CD4-positive, alpha-beta T cell (primary cell): ENCODE measurements at regions not wholly inside any gene's neighbourhood (a gene's known extent, or its start where the extent isn't known, plus 50 kb on each side); places are given as distances from the start of the nearest gene placed in this dataset.

Experiments used
- ATAC-seq: fragments of 200-7000 bp; cut with Tn5 transposase; one replicate; pipeline ENCODE4 v1.10.0; 2022; ENCODE audit warnings: mild to moderate bottlenecking; ENCODE audit not compliant: poor library complexity
- CTCF ChIA-PET: fragments of 350-600 bp; sonication (Branson Sonifier 250); formaldehyde crosslinking; loops from one replicate; lab custom pipeline; 2021; ENCODE audit warnings: antibody characterized with exemption, inconsistent platforms; lab: Charles Lee
- POLR2A ChIA-PET: fragments of 350-600 bp; sonication (Branson Sonifier 250); formaldehyde crosslinking; loops from one replicate; lab custom pipeline; 2021; ENCODE audit warnings: antibody characterized with exemption, inconsistent platforms; lab: Charles Lee
- DNase-seq, 14 experiments: peaks; one replicate each; pipeline ENCODE4 v3.0.0-alpha.2; 2013 to 2020; ENCODE audit warnings: mixed read lengths in 2 of 14
- H3K27ac ChIP-seq, 2 donors: one replicate each; pipeline versions ENCODE4 v1.5.1 to v1.7.0; 2013; ENCODE audit warnings: low read length in 2 of 2, low read depth in 1 of 2, mild to moderate bottlenecking in 1 of 2
- H3K27me3 ChIP-seq, 2 experiments: 1 replicate in 1 of 2; 2 replicates in 1 of 2; pipeline versions ENCODE4 v1.6.1 to v1.7.0; 2013; ENCODE audit warnings: low read length in 2 of 2, control low read depth in 1 of 2, mild to moderate bottlenecking in 1 of 2, moderate library complexity in 1 of 2; ENCODE audit not compliant: insufficient read depth in 2 of 2, control insufficient read depth in 1 of 2
- H3K36me3 ChIP-seq: one replicate; pipeline ENCODE4 v1.6.1; 2013; ENCODE audit warnings: low read length, control low read depth; ENCODE audit not compliant: insufficient read depth
- H3K4me1 ChIP-seq: one replicate; pipeline ENCODE4 v1.6.1; 2013; ENCODE audit warnings: low read length, control low read depth; ENCODE audit not compliant: insufficient read depth
- H3K4me3 ChIP-seq: one replicate; pipeline ENCODE4 v1.5.1; 2013; ENCODE audit warnings: mild to moderate bottlenecking, low read length, moderate library complexity
- H3K9me3 ChIP-seq, 2 experiments: 1 replicate in 1 of 2; 2 replicates in 1 of 2; pipeline versions ENCODE4 v1.6.1 to v1.7.0; 2013; ENCODE audit warnings: low read length in 2 of 2, mild to moderate bottlenecking in 2 of 2, control low read depth in 1 of 2, moderate library complexity in 1 of 2; ENCODE audit not compliant: control insufficient read depth in 1 of 2, insufficient read depth in 1 of 2
- H3K27ac Mint-ChIP-seq: one replicate; pipeline ENCODE4 v1.8.0; 2020; ENCODE audit warnings: mixed read lengths
- H3K27me3 Mint-ChIP-seq: one replicate; pipeline ENCODE4 v1.8.0; 2021; ENCODE audit warnings: mixed read lengths
- H3K36me3 Mint-ChIP-seq: one replicate; pipeline ENCODE4 v1.8.0; 2021; ENCODE audit warnings: low read depth, mixed read lengths
- H3K4me1 Mint-ChIP-seq: one replicate; pipeline ENCODE4 v1.8.0; 2021; ENCODE audit warnings: low read depth, mixed read lengths
- H3K4me3 Mint-ChIP-seq: one replicate; pipeline ENCODE4 v1.8.0; 2020; ENCODE audit warnings: mild to moderate bottlenecking, mixed read lengths
- H3K9me3 Mint-ChIP-seq: one replicate; pipeline ENCODE4 v1.8.0; 2020; ENCODE audit warnings: mixed read lengths
- intact Hi-C, 2 experiments: fragments of 100-400 bp; cut with DNase I in 1 of 2; cut with micrococcal nuclease in 1 of 2; formaldehyde crosslinking; loops; one replicate each; pipeline versions ENCODE4 v1.15.1 to v1.9.0; 2023 to 2025; cut with DNase I, micrococcal nuclease
- TF ChIP-seq, protein P1 (sequence below): fragments of 200-600 bp; IDR thresholded peaks from one replicate; pipeline ENCODE4 v1.8.0; 2022; ENCODE audit warnings: antibody characterized with exemption, mild to moderate bottlenecking

DNA sequence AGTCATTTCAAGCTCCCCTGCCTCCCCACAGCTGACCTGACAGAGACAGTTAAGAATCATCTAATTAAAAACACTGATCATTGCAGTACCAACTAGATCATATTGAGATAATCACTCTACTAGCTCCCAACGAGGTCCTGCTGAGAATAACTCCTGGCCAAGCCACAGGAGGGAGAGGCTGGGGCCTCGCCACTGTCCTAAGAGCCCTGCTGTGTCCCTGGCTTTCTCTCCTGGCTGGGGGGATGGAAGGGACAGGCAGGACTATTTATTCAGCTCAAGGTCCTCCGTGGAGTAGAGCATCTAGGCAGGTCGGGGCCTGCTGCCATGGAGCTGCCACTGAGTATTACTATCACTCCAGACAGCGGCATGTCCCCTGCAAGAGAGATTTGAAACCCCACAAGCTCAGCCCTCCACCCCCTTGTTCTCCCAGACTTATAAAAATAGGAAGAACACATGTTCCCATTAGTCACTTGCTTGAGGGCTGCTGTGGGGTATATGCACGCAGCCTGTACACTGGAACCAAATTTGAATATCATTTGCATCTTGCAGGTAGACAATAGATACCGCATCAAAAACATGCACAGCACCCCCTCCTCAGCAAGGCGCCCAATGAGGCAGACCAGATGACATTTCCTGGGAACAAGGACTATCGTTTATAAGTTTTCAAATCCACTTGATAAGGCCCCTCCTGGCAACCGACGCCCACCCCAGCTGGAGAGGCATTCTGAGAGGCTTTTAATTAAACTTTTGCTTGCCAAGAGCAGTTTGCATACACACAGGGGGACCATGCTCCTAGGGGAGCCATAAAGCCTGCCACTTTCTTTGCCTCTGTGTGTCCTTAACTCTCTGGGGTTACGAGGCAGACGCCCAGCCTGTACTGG is 385.2 kb upstream of the ZFHX3 start:
- Histone ChIP-seq H3K4me3 (no peak overlapping the region), H3K27me3 (no peaks in the 10 kb centered on the region), H3K27ac (no peak overlapping the region), H3K36me3 (no peaks in the 10 kb centered on the region), H3K4me1 (no peaks in the 10 kb centered on the region), H3K9me3 (peaks cover 0 to 24% of the 10 kb centered on the region in 2 experiments)
- Mint-ChIP-seq H3K27ac (no peak overlapping the region), H3K36me3 (no peaks in the 10 kb centered on the region), H3K9me3 (no peaks in the 10 kb centered on the region), H3K27me3 (no peaks in the 10 kb centered on the region), H3K4me1 (no peaks in the 10 kb centered on the region), H3K4me3 (no peak overlapping the region)
- ChIA-PET POLR2A (no interaction called here), CTCF (no interaction called here)
- DNase-seq: no peak
- TF ChIP-seq, protein P1, sequence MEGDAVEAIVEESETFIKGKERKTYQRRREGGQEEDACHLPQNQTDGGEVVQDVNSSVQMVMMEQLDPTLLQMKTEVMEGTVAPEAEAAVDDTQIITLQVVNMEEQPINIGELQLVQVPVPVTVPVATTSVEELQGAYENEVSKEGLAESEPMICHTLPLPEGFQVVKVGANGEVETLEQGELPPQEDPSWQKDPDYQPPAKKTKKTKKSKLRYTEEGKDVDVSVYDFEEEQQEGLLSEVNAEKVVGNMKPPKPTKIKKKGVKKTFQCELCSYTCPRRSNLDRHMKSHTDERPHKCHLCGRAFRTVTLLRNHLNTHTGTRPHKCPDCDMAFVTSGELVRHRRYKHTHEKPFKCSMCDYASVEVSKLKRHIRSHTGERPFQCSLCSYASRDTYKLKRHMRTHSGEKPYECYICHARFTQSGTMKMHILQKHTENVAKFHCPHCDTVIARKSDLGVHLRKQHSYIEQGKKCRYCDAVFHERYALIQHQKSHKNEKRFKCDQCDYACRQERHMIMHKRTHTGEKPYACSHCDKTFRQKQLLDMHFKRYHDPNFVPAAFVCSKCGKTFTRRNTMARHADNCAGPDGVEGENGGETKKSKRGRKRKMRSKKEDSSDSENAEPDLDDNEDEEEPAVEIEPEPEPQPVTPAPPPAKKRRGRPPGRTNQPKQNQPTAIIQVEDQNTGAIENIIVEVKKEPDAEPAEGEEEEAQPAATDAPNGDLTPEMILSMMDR: no peak
- no peak for ATAC-seq
- intact Hi-C loops: no loop called here

DNA sequence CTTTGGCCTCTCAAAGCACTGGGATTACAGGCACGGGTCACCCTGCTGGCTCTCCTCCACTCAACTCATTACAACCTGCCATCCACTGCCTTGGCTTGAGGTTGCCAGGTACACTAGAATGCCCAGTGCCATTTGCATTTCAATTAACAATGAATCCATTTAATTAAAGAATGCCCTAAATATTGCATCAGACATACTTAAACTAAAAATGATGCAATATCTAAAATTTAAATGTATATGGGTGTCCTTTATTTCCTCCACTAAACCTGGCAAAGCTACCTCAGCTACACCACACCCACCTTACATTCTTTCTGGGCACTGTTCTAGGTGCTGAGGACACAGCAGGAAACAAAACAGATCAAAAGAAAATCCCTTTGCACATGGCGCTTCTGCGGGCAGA is 382.2 kb upstream of the ZFHX3 start:
- no peak for ATAC-seq
- H3K27me3 Mint-ChIP-seq: no peaks in the 10 kb centered on the region
- H3K4me1 Mint-ChIP-seq: no peaks in the 10 kb centered on the region
- intact Hi-C loops: no loop called here
- DNase-seq: no peak
- Histone ChIP-seq H3K27me3 (no peaks in the 10 kb centered on the region), H3K4me3 (no peak overlapping the region), H3K4me1 (no peaks in the 10 kb centered on the region), H3K36me3 (no peaks in the 10 kb centered on the region), H3K27ac (no peak overlapping the region), H3K9me3 (peaks cover 0 to 25% of the 10 kb centered on the region in 2 experiments)
- ChIA-PET CTCF (no interaction called here), POLR2A (no interaction called here)
- H3K9me3 Mint-ChIP-seq: no peaks in the 10 kb centered on the region
- TF ChIP-seq, protein P1: no peak
- no peaks in the 10 kb centered on the region for H3K36me3 Mint-ChIP-seq
- H3K27ac Mint-ChIP-seq: no peak overlapping the region
- no peak overlapping the region for H3K4me3 Mint-ChIP-seq

DNA sequence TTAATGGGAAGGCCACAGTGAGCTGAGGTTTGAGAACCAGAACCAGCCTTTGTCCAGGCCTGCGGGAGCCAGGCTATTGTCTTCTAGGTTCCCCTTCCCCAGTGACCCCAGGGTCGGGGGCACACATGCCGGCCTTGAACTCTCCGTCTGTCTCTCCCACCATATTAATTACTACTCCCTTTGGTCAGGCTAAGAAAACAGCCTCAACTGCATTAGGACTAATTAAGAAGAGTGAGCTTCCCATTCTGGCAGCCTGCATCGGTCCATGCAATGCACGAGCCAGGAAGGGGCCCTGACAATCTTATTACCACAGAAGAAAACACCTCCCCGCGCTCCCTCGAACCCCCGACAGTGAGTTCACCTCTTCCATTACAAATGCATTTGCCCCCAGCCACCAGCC is 380.2 kb upstream of the ZFHX3 start:
- intact Hi-C loops: no loop called here
- TF ChIP-seq, protein P1: no peak
- POLR2A ChIA-PET: no interaction called here
- Histone ChIP-seq H3K9me3 (peaks cover 0 to 14% of the 10 kb centered on the region in 2 experiments), H3K27me3 (no peaks in the 10 kb centered on the region), H3K4me3 (no peak overlapping the region), H3K4me1 (no peaks in the 10 kb centered on the region), H3K36me3 (no peaks in the 10 kb centered on the region), H3K27ac (no peak overlapping the region)
- CTCF ChIA-PET: no interaction called here
- Mint-ChIP-seq H3K27ac (no peak overlapping the region), H3K9me3 (no peaks in the 10 kb centered on the region), H3K4me1 (no peaks in the 10 kb centered on the region), H3K36me3 (no peaks in the 10 kb centered on the region), H3K4me3 (no peak overlapping the region), H3K27me3 (no peaks in the 10 kb centered on the region)
- DNase-seq: no peak
- no peak for ATAC-seq
